GM19467 (cell line): ENCODE measurements at regions not wholly inside any gene's neighbourhood (a gene's known extent, or its start where the extent isn't known, plus 50 kb on each side); places are given as distances from the start of the nearest gene placed in this dataset.

ENCODE experiments used
- ATAC-seq: cut with Tn5 transposase; IDR thresholded peaks from one replicate; pipeline ENCODE4 v1.9.1; 2021; ENCODE audit warnings: mild to moderate bottlenecking, moderate library complexity; ENCODE audit not compliant: unreplicated experiment

DNA sequence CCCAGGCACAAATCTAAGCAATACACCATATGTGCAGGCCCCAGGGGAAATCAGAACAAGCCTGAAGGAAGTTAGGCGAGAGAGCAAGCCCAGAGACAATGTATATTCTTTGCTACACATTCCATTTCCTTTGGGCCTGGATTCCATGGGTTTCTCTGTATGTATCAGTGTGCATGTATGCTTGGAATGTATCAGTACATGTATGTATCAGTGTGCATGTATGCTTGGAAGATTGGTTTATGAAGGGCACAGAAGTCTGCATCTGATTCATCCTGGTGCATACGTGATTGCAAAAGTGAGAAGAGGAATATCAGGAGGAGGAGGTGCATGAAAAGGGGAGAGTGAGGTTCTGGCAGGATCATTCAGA is 232.6 kb upstream of the ANKRD55 start:
- no peak for ATAC-seq

DNA sequence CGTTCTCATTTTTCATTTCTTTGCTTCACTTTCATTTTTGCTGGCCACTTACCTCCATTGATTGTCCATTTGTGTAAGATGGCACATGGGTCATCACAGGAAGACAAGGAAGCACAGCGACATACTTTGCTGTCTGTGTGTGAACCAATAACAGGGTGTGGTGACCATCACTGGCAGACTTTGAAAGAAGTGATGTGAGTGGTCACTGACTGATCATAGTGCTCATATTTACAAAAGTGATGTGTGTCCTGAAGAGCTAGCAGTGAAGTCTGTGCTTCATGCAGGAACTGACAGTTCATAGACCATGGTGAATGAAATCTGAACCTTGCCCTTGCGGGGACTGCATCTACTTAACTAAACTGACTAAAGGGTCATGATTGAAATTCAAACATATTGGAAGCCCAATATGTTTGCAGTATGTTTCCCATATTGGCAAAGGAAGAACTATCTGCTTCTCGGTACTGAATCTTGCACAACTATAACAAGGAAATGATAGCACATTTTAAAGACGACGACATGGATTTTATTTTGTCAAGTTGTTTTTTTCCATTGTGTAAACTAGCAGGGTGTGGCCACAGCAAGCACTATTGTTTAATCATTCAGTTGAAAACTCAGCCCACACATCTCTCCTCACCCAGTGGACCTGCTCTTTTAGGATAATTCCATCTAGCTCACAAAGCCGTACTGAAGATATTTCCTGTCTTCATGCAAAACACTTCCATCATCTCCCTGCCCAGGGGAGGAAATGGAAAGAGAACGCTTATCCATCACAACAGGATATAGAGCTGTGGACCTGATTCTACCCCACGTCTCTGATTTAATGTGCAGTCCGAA is 232.0 kb upstream of the ANKRD55 start:
- no peak for ATAC-seq

DNA sequence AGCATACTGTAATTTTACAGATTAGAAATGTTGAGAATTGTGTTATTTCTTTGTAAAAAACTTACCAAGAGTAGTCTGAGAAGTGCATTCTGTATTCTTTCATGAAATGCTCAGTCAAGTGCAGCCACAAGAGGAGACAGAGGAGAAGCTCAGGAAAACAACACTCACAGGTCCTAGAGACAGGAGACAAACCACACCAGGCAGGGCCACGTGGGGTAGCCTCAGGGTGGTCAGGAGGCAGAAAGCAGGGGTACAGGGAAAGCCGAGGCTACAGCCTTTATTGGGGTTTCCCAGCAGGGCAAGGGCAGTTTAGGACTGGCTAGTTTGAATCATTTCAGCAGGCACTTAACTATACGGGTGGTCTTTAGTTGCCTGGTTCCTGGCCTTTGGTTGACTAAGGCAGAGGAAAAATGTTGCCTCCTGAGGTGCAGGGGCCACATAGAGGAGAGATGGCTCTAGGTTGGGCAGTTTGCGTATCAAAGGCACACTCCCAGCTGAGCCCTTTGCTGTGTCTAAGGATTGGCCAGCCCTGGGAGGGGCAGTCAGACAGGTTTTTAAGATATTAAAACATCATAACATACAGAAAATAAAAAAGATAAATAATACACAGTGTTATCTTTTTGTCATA is 230.9 kb upstream of the ANKRD55 start:
- no peak for ATAC-seq

DNA sequence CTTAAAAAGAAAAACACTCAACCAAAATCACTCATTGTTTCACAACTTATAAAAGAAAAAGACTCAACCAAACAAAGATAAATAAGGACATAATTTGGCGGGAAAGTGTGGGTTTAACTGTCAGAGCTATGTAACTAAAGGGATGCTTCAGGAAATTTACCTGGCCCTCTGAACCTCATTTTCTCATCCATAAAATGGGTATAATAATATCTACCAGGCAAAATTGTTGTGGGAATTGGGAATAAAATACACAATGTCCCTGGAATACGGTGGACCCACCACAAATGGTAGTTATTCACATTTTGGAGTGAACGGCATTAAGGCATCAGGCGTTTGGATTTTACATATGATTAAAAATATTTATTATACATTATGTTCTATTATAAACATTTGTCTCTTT is 228.5 kb upstream of the ANKRD55 start:
- no peak for ATAC-seq

DNA sequence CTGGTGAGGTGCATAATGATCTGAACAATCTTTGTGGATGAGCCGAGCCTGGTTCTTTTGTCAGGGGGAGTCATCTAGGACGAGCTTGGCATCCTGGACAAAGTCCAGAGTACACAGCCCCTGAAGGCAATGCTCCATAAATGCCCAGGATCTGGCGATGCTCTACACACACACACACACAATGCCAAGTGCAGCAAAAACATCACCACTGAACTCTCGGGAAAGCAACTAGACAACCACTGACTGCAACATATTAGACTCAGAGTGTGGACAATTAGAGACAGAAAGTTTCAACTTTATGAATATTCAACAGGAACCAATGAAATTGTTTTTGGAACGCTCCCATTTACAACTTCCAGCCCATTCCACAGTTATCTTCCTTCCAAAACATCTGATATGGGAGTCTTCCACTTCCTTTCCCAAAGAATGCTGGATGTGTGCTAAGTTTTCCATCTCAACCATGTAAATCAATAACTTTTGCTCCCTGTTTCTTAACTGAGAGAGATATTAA is 227.6 kb upstream of the ANKRD55 start:
- ATAC-seq: no peak

DNA sequence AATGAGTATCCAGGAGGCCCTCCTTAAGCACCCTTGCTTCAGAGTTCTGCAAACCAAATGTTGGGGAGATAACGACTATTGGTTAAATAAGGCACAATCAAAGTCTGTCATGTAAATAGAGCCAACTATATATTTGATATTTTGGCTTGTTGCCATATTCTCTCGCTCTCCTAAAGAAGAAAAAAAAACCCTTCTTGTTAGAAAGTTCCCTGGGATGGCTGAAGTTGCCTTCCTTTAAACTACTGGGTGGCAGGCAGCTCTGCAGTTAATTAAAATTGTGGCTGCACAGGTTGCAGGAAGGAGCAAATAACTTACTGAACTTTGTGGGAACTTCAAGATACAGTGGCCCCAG is 227.0 kb upstream of the ANKRD55 start:
- ATAC-seq: no peak

DNA sequence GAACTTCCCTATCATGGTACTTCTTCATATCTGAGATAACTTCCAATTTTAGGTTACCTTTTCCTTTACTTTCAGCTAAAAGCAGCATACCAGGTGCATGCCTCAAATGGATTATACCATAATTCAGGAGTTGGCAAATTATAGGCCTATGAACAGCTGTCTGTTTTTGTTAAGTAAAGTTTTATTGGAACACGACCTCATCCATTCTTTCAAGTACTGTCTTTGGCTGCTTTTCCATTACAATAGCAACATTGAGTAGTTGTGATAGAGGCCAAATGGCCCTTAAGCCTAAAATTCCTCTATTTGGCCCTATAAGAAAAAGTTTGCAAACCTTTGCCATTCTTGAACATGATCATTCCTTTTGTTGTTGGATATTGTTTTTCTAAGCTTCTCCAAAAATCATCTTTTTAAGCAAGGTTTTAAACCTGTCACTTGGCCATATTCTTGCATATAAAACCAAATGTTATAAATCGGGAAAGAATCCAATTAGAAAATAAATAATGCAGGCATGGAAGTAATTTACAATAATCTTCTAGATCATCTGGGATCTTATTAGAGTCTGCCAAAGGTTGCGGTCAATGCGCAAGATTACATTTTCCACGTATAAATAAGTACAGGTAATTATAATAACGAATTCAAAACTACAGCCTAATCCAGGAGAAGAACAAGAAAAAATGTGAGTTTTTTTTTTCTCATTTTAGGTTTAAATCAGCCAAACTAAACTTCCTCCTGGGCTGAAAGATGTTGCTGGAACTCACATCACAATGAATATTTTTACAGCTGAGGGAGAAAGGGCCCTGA is 226.5 kb upstream of the ANKRD55 start:
- ATAC-seq: no peak

DNA sequence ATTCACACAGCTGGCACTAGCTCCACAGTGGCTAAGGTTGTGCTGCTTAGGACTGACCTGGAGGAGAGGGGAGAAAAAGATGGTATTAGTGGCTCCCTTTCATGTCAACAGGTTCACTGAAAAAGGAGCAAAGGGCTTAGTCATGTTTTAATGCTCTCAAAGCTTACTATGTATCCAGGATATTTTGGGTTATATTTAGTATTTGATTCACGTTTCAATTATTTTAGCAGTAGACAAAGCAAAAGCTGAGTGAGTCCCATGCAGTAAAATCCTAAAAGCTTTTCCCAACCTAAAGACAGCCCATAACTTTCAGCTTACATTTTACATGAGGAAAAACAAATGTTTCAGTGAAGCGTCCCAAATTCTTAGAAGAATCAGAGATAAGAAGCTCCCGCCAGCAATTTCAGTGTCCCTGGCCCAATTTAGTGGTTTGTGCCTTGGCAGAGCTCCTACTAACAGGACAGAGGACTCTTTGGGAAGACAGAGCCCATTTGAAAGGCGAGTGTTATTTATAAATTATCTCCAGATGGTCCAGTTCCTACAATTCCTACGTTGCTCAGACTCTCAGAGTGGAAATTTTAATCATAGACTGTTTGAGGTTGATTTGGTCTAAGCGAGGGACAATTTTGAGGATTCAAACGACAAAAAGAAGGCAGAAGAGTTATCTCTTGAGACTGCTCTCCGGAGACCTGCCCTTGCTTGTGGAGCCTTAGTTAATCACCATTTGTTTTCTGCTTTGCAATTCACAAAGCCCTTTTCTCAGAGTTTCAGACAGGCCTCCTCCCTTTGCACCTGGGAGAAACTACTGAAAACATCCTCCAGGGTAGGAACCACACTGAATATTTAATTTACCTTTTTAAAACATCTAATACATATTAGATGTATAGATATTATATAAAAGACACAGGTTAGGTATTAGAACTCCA is 225.0 kb upstream of the ANKRD55 start:
- ATAC-seq: no peak

DNA sequence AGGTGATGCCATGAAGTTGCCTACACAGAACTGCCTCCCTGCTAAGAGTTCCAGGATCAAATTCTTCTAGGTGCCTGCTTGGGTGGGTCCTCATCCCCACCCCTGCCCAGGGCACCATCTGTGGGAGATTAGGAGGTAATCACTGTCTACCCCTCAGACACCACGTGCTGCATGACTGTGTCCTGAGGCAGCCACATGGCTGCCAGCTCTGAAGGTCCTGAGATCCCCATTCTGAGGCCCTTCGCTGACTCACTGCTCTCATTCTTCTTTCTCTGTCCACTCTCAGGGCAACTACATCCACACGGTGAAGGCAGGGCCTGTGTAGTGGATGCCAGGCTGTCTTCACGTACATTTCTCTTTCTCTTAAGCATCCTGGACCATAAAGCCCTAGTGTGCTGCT is 222.9 kb upstream of the ANKRD55 start:
- ATAC-seq: no peak

DNA sequence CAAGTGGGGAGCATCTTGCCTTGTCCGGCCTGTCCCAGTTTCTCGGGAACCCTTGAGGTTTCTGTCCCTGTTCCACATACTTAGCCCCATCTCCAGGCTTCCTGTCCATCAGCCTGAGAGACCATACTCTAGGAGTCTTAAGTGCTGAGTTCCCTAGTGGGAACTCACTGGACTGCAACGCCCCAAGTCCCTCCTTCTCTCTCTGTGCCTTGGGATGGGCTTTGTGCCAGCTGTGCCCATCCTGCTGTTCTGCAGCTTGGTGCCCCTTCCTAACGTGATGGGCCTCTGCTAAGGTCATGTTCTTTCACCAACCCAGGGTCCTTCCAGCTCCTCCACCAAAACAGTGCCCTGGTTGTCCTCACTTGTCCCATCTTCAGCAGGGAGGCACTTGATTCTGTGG is 222.3 kb upstream of the ANKRD55 start:
- ATAC-seq: no peak

DNA sequence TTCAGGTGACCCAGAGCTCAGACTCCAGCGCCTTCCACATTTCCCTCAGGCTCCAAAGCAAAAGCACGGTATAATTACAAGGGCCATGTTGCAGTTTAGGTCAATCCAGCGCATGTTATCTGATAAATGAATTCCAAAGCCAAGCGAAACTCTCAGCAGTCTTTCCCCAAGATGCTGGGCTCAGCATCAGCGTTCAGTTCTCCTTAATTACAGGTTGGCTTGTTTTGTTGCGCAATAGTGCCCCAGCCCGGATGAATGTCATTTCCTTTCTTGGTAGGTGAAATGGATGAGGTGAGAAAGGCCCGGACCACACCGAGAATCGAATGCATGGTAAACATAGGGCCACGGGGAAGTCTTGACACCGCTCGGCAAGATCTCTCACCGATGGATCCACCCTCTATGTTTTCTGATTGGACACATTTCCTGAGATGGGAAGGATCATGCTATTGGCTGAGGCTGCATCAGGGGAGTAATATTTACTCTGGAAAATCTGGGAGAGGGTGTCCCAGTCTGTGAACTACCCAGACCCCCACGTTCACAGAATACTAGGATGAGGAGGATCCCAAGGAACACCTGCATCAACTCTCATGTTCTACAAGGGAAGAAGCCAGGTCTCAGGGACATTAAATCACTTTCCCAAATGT is 221.2 kb upstream of the ANKRD55 start:
- no peak for ATAC-seq

DNA sequence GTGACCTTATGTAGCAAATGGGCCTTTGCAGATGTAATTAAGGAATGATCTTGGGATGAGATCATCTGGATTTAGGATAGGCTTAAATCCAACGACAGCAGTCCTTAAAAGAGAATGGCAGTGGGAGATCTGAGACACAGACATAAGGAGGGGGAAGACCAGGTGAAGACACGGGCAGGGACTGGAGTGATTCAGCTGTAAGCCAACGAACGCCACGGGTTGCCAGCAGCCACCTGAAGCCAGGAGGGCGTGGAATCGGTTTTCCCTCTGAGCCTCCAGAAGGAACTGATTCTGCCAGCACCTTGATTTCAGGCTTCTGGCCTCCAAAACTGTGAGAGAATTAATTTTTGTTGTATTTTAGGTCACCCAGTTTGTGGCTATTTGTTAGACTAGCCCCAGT is 218.6 kb upstream of the ANKRD55 start:
- no peak for ATAC-seq

DNA sequence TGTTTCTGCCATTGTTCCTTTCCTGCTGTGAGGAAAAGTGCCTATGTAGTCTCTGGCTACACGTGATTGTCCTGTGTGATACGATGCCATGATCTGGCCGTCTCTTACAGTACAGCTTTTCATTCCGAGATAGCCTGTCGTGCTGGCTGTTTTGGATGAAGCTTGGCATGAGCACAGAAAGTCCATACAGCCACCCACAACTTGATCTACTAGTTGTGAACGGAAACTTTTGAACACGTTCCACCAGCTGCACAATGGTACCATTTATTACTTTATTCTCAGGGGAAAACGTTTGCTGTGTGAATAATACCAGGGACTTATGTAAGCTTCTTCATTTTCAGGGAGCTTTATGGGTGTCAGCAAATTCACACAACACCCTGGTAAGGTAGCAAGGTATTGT is 217.6 kb upstream of the ANKRD55 start:
- no peak for ATAC-seq

DNA sequence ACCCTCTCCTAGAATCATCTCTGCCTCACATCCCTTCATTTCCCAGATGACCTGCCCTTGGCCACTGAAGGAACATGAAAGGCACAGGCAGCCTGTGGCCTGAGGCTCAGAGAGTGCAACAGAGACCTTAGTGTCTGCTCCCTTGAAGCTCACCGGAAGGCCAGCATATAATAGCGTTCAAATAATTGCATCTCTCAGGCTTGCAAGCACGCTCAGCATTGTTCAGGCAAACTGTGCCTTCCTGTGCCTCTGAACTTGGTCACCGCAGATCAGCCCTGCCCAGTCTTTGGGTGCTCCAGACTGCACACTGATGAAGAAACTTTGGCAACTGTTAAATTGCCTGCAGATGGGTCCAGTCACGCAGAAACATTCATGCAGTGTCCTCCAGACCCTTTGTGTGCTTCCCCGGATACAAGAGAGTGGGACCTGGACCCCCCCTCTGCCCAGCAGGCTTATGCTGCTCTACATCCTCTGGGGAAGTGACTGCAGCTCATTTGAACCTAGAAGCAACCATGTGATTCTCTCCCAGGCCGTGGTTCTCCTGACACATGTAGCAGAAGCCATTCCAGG is 216.0 kb upstream of the ANKRD55 start:
- no peak for ATAC-seq

DNA sequence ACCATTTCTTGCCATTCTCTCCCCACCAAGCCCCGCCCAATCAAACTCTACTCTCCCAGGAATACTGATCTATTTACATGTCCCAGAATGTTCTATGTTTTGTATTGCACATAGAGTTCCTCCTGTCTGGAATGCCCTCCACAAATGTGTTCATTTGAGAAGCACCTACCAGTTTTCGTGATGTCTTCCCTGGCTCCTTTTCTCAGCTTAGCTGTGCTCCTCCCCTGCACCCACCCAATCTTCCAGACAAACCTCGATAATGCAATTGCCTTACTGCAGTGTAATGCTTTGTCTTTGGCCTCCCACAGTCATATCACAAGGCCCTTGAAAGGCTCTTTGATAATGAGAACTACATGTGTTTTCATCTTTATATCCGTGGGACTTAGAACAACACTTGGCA is 214.5 kb upstream of the ANKRD55 start:
- no peak for ATAC-seq

DNA sequence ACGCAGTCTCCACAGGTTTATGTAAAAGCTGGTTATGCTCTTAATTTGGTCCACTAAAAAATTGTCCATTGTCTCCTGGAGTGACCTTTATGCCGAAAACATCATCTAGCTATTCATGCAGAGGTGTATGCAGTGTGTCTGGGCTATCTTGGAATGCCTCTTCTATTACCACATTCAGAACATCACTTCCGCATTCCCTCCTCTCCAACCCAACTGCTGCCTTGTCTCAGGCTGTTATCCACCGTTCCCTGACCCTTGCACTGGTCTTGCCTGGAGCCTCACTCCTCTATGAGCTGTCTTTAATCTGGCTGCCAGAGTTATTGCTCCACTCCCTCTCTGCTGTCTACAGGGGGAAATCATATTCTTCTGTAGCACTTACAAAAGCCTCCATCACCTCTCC is 214.1 kb upstream of the ANKRD55 start:
- ATAC-seq: no peak

DNA sequence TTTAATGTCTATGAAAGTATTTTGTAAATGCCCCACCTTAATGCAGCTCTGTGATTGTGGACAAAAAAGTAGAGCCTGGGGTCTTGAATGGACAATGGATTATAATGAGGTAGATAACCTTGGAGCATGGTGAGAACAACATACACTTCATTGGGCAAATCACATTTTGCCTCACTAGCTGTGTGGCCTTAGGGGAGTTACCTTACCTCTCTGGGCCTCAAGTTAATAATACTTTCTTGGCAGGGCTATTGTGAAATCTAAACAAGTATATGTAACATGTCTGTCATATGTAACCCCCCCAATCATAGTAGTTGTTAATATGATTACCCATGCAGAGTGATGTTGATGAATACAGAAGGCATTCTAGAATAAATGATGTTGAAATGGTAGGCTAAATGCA is 213.6 kb upstream of the ANKRD55 start:
- no peak for ATAC-seq

DNA sequence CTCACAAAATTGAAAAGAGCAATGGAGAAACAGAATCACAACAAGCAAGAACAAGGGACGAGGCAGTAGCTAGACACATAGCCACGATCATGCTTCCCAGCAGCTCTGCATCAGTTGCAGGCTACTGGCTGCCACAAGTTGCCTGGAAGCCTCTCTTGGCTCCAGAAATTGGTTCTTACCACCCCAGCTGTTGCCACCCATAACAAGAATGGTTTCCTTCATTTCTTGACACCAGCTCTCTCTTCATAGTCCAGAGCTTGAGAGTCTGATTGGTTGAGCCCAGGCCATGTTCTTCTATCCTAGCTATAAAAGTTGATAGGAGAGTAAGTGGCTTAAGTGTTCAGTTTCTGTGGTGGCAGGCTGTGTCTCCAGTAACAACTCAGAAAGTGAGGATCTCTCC is 210.7 kb upstream of the ANKRD55 start:
- no peak for ATAC-seq

DNA sequence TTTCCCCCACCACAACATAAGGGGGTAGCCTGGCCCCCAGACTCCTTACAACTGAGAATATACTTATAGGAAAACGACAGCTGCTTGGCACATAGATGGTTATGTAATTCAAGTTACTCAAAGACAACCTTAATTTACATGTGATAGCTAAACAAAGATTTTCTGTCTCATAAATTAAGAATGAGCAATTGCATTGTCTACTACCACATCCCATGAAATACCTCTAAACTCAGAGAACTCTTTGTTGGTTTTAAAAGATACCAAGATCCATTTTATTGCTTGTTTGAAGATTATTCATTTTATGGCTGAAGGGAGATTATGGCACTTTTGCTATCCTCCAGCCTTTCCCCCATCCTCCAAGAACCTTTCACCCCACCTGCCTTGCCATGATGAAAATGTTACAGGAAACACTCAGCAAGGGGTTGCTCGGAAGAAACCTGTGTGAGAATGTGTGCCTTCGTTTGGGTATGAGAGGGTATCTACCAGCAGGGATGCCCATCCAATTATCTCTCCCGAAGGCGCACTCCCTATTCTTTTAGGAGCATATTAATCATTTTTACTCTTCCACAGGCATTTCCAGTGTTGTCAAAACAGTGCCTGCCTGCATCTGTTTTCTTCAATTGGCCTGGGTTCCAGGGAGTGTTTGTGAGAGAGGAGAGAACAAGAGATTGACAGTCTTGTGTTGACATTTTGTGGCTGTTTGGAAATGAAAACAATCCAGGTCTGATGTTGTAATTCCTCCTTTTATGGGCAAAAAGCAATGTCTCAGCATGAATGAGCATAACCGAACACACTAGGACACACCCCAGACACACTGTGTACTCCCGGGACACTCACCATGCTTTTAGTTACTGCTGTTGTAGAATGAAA is 208.0 kb upstream of the ANKRD55 start:
- ATAC-seq: no peak
